ENCODE measurements at regions not wholly inside any gene's neighbourhood (a gene's known extent, or its start where the extent isn't known, plus 50 kb on each side); places are given as distances from the start of the nearest gene placed in this dataset.

- no peak for DNase-seq
- Histone ChIP-seq H3K4me1 (peaks cover 0 to 2% (median 0%) of the 10 kb centered on the region in 4 donors), H3K27me3 (no peaks in the 10 kb centered on the region), H3K27ac (no peak overlapping the region), H3K4me3 (no peak overlapping the region), H3K36me3 (no peaks in the 10 kb centered on the region), H3K9me3 (no peaks in the 10 kb centered on the region)
- WGBS, 2 donors: 71 to 75% methylated on average over 10 of the region's 10 CpGs
- intact Hi-C loops (cut with DNase I): no loop called here
- TF ChIP-seq CTCF (IDR thresholded peaks at IDR 0.05): no peak
- TF ChIP-seq EP300 (IDR thresholded peaks at IDR 0.05): no peak
- no peak for TF ChIP-seq POLR2A (IDR thresholded peaks at IDR 0.05)
- TF ChIP-seq POLR2AphosphoS5 (IDR thresholded peaks at IDR 0.05): no peak
These were observed 54.6 kb upstream of the PIM1 start for GRCh38 chr6:37115236-37115895.

- no peaks in the 10 kb centered on the region for H3K27me3 ChIP-seq
- no peak for TF ChIP-seq POLR2A (IDR thresholded peaks at IDR 0.05)
- no peak overlapping the region for H3K4me3 ChIP-seq
- no peak overlapping the region for H3K27ac ChIP-seq
- no peaks in the 10 kb centered on the region for H3K36me3 ChIP-seq
- no peak for DNase-seq
- intact Hi-C loops (cut with DNase I): no loop called here
- 95 to 96% methylated on average over 2 of the region's 2 CpGs for WGBS, 2 donors
- H3K4me1 ChIP-seq: no peaks in the 10 kb centered on the region
- no peaks in the 10 kb centered on the region for H3K9me3 ChIP-seq
These were observed 53.6 kb upstream of the PIM1 start for GRCh38 chr6:37116326-37116725.

GRCh38 chr6:37119387-37119886, 50.5 kb upstream of the PIM1 start:
- no peaks in the 10 kb centered on the region for H3K27me3 ChIP-seq
- H3K4me3 ChIP-seq: no peak overlapping the region
- no peaks in the 10 kb centered on the region for H3K36me3 ChIP-seq
- intact Hi-C loops (cut with DNase I): no loop called here
- TF ChIP-seq EP300 (IDR thresholded peaks at IDR 0.05) (no peak), POLR2A (IDR thresholded peaks at IDR 0.05) (no peak), POLR2AphosphoS5 (IDR thresholded peaks at IDR 0.05) (no peak), CTCF (IDR thresholded peaks at IDR 0.05) (no peak)
- DNase-seq: no peak
- no peak overlapping the region for H3K27ac ChIP-seq
- WGBS, 2 donors: 77 to 81% methylated on average over 5 of the region's 5 CpGs
- no peaks in the 10 kb centered on the region for H3K4me1 ChIP-seq
- no peaks in the 10 kb centered on the region for H3K9me3 ChIP-seq

Data from sigmoid colon (tissue), 6 donors.